ENCODE measurements at regions not wholly inside any gene's neighbourhood (a gene's known extent, or its start where the extent isn't known, plus 50 kb on each side); places are given as distances from the start of the nearest gene placed in this dataset.

DNA sequence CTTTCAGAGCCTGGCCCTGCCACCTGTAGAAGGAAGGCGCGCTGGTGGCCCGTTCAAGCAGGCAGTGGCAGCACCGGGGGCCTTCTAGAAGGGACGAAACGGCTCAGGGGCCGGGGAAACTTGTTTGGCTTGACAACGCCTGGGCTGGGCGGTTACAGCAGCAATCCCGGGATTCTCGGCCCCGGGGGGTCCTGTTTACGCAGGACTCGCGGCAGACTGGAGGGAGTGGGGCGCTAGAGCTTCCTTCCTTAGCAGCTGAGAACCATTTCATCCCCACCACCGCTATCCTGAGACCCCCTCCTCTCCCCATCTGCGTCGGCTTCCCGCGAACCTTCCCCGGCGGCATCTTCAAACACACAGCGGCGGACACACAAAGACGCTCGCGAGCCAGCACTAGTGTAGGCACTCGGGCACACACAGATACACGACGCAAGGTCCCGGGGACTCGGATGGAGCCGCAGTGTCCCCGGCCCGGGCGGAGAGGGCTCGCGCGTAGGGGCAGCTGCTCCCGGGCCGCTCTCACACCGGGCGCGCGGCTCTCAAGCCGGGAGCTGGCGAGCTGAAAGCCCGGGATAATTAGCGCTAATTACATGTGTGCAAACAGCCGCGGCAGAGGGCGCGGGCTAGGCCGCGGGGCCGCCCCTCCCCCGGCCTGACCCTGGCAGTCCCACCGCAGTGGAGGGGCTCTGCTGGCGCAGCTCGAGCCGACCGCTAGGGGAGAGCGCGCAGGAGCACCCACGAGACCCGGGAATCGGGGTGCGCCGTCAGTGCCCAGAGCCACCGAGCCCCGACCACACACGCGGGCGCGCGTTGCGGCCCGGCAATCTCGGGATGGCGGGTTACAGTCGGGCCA lies 271.4 kb downstream of the FOXD2 start:
- peak; percentile 29 for DNase-seq

DNA sequence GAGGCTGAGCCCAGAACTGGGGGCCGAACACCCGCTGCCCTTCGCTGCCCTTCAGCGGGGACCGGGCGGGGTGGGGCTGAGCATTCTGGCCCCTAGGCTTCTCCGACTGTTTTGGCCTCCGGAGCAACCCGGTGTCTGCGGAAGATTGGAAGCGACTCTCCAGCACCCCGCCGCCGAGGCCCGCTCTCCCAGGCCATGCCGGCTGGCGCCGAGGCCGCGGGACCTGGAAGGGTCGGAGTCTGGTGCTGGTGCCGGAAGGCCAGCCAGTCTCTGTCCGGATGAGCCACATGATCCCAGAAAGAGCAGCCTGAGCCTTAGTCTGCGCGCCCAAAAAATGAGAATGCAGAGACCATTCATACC lies 272.0 kb downstream of the FOXD2 start:
- no peak for DNase-seq

DNA sequence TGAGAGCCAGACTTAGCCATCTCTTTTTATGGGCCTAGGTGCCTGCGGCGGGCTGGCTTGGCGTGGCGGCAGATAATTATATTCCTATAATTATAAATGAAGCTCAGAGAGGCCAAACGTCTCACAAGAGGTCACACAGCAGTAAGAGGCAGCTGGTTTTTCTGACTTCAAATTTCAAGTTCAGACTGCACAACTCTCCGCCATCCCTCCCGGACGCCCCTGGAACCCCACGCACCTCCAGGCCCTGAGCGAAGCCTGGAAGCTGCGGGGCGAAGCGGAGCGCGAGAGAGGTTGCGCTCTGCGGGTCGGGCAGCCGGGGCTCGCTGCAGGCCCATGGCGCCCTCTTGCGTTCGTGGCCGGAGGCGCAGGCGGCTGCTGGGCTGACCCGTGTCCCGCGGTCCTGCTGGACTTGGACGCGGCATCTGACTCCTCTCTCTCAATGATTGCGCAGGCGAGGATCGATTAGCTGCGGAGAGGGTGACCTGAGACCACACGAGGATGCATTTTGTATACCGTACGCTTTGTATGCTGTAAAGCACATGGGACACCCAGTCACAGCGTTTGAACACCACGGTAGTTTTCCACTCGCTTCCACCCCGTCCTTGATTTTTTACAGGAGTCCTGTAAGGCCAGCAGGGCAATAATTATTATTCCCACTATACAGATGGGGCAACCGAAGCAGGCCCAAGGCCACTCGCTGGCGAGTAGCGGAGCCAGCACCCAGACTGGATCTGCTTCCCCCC lies 272.7 kb downstream of the FOXD2 start:
- no peak for DNase-seq

All from NCI-H1092 (cell line).